WERI-Rb-1 (cell line): ENCODE measurements at regions not wholly inside any gene's neighbourhood (a gene's known extent, or its start where the extent isn't known, plus 50 kb on each side); places are given as distances from the start of the nearest gene placed in this dataset.

Experiments used
- DNase-seq: peaks from one replicate; pipeline ENCODE4 v3.0.0-alpha.2; 2020
- H3K27ac ChIP-seq: fragments of 250-450 bp; sonication (Bioruptor Pico); 2 replicates; pipeline ENCODE4 v1.5.1; 2020; ENCODE audit warnings: mild to moderate bottlenecking, moderate library complexity
- H3K27me3 ChIP-seq: fragments of 250-450 bp; sonication (Bioruptor Pico); 2 replicates; pipeline ENCODE4 v1.5.1; 2021; ENCODE audit warnings: mild to moderate bottlenecking, low read depth, moderate library complexity; ENCODE audit not compliant: insufficient read depth, severe bottlenecking
- H3K36me3 ChIP-seq: fragments of 250-450 bp; sonication (Bioruptor Pico); 2 replicates; pipeline ENCODE4 v1.5.1; 2020; ENCODE audit warnings: mild to moderate bottlenecking, moderate library complexity
- H3K4me3 ChIP-seq: 2 replicates; pipeline ENCODE4 v1.5.1; 2011; ENCODE audit warnings: low read depth, mild to moderate bottlenecking, control low read depth, low read length
- H3K9me3 ChIP-seq: fragments of 250-450 bp; sonication (Bioruptor Pico); 2 replicates; pipeline ENCODE4 v1.5.1; 2021; ENCODE audit warnings: mild to moderate bottlenecking, moderate library complexity; ENCODE audit not compliant: severe bottlenecking
- TF ChIP-seq, protein P1 (sequence below): IDR thresholded peaks from 2 replicates; pipeline ENCODE4 v1.5.1; 2011; ENCODE audit warnings: low read depth, mild to moderate bottlenecking, control low read depth, inconsistent platforms, low read length

DNA sequence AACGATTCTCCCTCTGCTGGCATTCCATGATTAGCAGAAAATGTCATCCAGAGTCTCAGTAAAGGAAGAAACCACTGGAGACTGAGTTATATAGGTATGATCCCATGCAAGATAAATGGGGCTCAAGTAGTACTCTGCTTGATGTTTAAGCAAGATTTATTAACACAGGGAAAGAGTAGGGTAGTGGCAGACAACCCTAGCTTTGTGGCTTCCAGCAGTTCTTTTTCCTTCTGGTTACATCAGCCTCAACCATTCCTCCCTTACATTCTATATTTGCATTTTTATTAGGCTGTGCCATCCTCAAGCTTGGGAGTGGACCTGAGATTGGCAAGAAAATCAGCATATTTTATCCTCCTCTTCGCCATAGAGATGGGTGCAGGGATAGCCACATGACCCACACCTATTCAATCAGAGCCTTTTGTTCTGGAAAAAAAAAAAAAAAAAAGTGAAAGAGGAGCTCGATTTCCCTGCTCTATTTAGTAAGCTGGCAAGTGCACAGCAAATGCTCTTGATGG, 402.1 kb downstream of the ZNF536 start:
- no peak for DNase-seq
- TF ChIP-seq, protein P1, sequence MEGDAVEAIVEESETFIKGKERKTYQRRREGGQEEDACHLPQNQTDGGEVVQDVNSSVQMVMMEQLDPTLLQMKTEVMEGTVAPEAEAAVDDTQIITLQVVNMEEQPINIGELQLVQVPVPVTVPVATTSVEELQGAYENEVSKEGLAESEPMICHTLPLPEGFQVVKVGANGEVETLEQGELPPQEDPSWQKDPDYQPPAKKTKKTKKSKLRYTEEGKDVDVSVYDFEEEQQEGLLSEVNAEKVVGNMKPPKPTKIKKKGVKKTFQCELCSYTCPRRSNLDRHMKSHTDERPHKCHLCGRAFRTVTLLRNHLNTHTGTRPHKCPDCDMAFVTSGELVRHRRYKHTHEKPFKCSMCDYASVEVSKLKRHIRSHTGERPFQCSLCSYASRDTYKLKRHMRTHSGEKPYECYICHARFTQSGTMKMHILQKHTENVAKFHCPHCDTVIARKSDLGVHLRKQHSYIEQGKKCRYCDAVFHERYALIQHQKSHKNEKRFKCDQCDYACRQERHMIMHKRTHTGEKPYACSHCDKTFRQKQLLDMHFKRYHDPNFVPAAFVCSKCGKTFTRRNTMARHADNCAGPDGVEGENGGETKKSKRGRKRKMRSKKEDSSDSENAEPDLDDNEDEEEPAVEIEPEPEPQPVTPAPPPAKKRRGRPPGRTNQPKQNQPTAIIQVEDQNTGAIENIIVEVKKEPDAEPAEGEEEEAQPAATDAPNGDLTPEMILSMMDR: no peak
- no peaks in the 10 kb centered on the region for H3K36me3 ChIP-seq
- no peak overlapping the region for H3K4me3 ChIP-seq
- no peak overlapping the region for H3K27ac ChIP-seq
- no peaks in the 10 kb centered on the region for H3K27me3 ChIP-seq
- no peaks in the 10 kb centered on the region for H3K9me3 ChIP-seq

DNA sequence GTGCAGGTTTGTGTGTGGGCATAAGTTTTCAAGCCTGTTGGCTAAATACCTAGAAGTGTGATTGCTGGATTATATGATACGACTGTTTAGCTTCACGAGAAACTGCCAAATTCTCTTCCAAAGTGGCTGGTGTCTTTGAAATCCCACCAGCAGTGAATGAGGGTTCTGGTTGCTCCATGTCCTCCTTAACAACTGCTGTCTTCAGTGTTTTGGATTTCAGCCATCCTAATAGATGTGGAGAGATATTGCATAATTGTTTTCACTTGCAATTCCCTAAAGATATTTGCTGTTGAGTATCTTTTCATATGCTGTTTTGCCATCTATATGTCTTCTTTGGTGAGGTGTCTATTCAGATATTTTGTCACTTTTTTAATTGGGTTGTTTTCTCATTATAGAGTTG, 390.5 kb downstream of the ZNF536 start:
- H3K27me3 ChIP-seq: no peaks in the 10 kb centered on the region
- no peaks in the 10 kb centered on the region for H3K36me3 ChIP-seq
- H3K9me3 ChIP-seq: no peaks in the 10 kb centered on the region
- H3K27ac ChIP-seq: no peak overlapping the region
- TF ChIP-seq, protein P1: no peak
- no peak overlapping the region for H3K4me3 ChIP-seq
- DNase-seq: no peak

DNA sequence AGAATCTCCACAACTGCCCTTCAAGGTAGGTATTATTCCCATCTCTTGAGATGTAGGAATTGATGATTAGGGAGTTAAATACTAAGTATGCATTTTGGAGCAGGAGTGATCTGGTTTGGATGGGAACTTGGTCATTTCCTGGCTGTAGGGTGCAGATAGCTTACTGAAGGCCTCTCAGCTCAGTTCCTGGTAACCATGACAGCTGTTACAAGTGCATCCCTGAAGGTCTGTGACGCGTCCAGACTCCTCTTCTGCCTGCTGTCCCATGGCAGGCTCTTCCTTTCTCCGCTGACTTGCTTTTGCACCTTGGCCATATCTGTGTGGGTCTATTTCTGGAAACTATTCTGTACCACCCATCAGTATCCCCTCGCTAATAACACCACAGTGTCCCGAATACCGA, 387.8 kb downstream of the ZNF536 start:
- H3K27ac ChIP-seq: no peak overlapping the region
- no peaks in the 10 kb centered on the region for H3K9me3 ChIP-seq
- TF ChIP-seq, protein P1: no peak
- no peak for DNase-seq
- no peaks in the 10 kb centered on the region for H3K27me3 ChIP-seq
- no peak overlapping the region for H3K4me3 ChIP-seq
- H3K36me3 ChIP-seq: no peaks in the 10 kb centered on the region

DNA sequence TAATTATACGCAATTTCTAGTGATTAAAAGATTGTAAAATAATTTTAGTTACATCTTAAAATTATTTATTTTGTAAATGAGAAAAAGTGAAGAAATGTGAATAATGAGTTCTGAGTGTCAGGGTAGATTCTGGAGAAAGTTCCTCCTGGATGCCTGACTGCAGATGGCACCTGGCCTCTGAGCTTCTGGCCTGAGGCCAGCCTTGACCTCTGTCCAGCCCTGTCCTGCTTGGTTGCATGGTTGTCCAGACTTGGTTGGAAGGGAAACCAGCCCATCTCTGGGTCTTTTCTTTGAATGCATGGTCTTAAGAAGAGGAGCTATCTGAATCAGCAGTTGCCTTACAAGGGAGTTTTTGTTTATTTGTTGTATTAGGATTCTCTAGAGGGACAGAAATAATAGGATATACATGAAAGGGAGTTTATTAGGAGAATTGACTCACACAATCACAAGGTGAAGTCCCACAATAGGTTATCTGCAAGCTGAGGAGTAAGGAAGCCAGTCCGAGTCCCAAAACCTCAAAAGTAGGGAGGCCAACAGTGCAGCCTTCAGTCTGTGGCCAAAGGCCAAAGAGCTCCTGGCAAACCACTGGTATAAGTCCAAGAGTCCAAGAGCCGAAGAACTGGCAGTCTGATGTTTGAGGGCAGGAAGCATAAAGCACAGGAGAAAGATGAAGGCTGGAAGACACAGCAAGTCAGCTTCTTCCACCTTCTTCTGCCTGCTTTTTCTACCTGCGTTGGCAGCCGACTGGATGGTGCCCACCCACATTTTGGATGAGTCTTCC, 385.8 kb downstream of the ZNF536 start:
- DNase-seq: no peak
- H3K9me3 ChIP-seq: no peaks in the 10 kb centered on the region
- H3K4me3 ChIP-seq: no peak overlapping the region
- no peaks in the 10 kb centered on the region for H3K27me3 ChIP-seq
- TF ChIP-seq, protein P1: no peak
- H3K27ac ChIP-seq: no peak overlapping the region
- H3K36me3 ChIP-seq: no peaks in the 10 kb centered on the region

DNA sequence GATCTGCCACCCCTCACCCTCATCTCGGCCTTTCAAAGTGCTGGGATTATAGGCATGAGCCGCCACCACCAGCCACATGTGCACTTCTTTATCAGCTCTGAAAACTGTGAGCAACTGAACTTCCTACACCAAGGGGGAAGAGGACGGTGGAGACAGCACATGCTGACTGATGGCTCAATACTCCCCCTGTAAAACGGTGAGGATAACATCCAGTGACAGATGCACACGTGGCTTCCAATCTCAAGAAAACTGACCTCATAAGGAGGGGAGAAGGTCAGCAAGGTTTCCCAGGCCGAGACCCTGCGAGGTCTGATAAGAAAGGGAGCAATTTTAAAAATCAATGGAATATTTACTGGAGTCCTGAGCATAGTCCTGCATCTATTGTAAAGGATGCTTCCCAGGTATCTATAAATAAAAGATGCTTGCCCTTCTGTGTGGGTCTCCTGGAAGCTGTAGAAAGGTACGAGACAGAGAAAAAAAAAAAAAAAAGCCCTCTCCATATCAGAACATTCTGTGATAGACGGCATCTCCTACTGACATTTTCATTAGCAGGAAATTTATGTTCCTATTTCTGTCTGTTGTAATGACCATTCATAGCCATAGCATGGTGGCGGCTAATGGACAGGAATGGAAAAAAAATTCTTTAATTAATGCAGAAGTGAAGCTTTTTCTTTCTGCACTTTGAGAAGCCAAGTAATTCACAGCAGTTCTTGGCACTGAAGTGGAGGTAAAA, 385.1 kb downstream of the ZNF536 start:
- Histone ChIP-seq H3K36me3 (no peaks in the 10 kb centered on the region), H3K9me3 (no peaks in the 10 kb centered on the region), H3K27ac (no peak overlapping the region), H3K27me3 (no peaks in the 10 kb centered on the region), H3K4me3 (no peak overlapping the region)
- no peak for DNase-seq
- TF ChIP-seq, protein P1: no peak
